Panc1 (cell line): ENCODE measurements at regions not wholly inside any gene's neighbourhood (a gene's known extent, or its start where the extent isn't known, plus 50 kb on each side); places are given as distances from the start of the nearest gene placed in this dataset.

ENCODE experiments used
- ATAC-seq: fragments of 200-7000 bp; cut with Tn5 transposase; 2 replicates; pipeline ENCODE4 v1.9.1; 2020; ENCODE audit warnings: mild to moderate bottlenecking, moderate library complexity
- BruUV-seq: library from RNA; stranded (reverse); fragments of 400-500 nt; replicated peaks from 2 replicates; lab custom pipeline; 2021; lab: Mats Ljungman, UMichigan
- CTCF ChIA-PET: fragments of 300-600 bp; sonication (Branson Sonifier 250); formaldehyde crosslinking; loops from one replicate; lab custom pipeline; 2022; ENCODE audit warnings: antibody characterized with exemption; lab: Charles Lee
- POLR2A ChIA-PET: fragments of 300-600 bp; sonication (Branson Sonifier 250); formaldehyde crosslinking; loops from one replicate; lab custom pipeline; 2022; ENCODE audit warnings: antibody characterized with exemption; lab: Charles Lee
- DNase-seq: peaks from one replicate; pipeline ENCODE4 v3.0.0-alpha.2; 2010; ENCODE audit warnings: low read depth, low spot score
- H3K27ac ChIP-seq: 2 replicates; pipeline ENCODE4 v1.5.1; 2011; ENCODE audit warnings: mild to moderate bottlenecking, low read length, inconsistent platforms
- H3K27me3 ChIP-seq: fragments of 200-500 bp; sonication (Bioruptor generic); 2 replicates; pipeline ENCODE4 v1.6.0; 2014; ENCODE audit warnings: low read length, inconsistent platforms; ENCODE audit not compliant: control insufficient read depth, insufficient read depth
- H3K36me3 ChIP-seq: fragments of 200-500 bp; sonication (Bioruptor generic); 2 replicates; pipeline ENCODE4 v1.5.1; 2014; ENCODE audit warnings: inconsistent platforms, mild to moderate bottlenecking, low read length, moderate library complexity; ENCODE audit not compliant: control insufficient read depth, insufficient read depth
- H3K4me1 ChIP-seq: 2 replicates; pipeline ENCODE4 v1.5.1; 2011; ENCODE audit warnings: inconsistent platforms, mild to moderate bottlenecking, low read length, moderate library complexity; ENCODE audit not compliant: control insufficient read depth, insufficient read depth
- H3K4me3 ChIP-seq, 2 experiments: 2 replicates each; pipeline ENCODE4 v1.5.1; 2011 to 2012; ENCODE audit warnings: low read depth in 2 of 2, low read length in 2 of 2, mild to moderate bottlenecking in 2 of 2, inconsistent platforms in 1 of 2, moderate library complexity in 1 of 2
- H3K9me3 ChIP-seq: fragments of 200-500 bp; sonication (Bioruptor generic); 2 replicates; pipeline ENCODE4 v1.5.1; 2014; ENCODE audit warnings: low read depth, mild to moderate bottlenecking, inconsistent platforms, low read length, moderate library complexity; ENCODE audit not compliant: control insufficient read depth, insufficient read depth
- CTCF ChIP-seq: fragments of 450-650 bp; IDR thresholded peaks from 2 replicates; pipeline ENCODE4 v1.5.1; 2017; ENCODE audit warnings: mild to moderate bottlenecking
- POLR2AphosphoS5 ChIP-seq: IDR thresholded peaks from 2 replicates; pipeline ENCODE4 v1.6.1; 2012; ENCODE audit warnings: mild to moderate bottlenecking, low read depth, low read length, moderate library complexity
- REST ChIP-seq, 2 experiments: IDR thresholded peaks; 2 replicates each; pipeline ENCODE4 v1.6.1; 2011 to 2012; ENCODE audit warnings: low read depth in 2 of 2, control low read depth in 1 of 2, low read length in 1 of 2, mild to moderate bottlenecking in 1 of 2, moderate library complexity in 1 of 2; ENCODE audit not compliant: insufficient read depth in 1 of 2
- SIN3A ChIP-seq: IDR thresholded peaks from 2 replicates; pipeline ENCODE4 v1.6.1; 2012; ENCODE audit warnings: low read depth, mild to moderate bottlenecking, low read length, moderate library complexity, borderline replicate concordance; ENCODE audit not compliant: insufficient read depth
- TCF7L2 ChIP-seq: IDR thresholded peaks from 2 replicates; pipeline ENCODE4 v1.6.1; 2011; ENCODE audit warnings: mild to moderate bottlenecking, low read depth, low read length, inconsistent platforms
- in situ Hi-C: cut with HindIII; loops from 2 replicates; pipeline ENCODE4 v1.10.0; 2016; ENCODE audit warnings: low sequenced_read_pairs, low pct_unique_long_range_greater_than_20kb
- intact Hi-C: fragments of 100-400 bp; cut with micrococcal nuclease; formaldehyde crosslinking; loops from one replicate; pipeline ENCODE4 v1.10.0; 2022; ENCODE audit not compliant: unreplicated experiment

GRCh38 chr2:239581352-239581901 lies 180.6 kb upstream of the HDAC4 start:
- no peak for ATAC-seq
- no peak overlapping the region for H3K4me3 ChIP-seq
- POLR2A ChIA-PET: interaction anchor here (0.7 kb wide), 1 partner anchor 121 kb away, joined by 3 read pairs; no protein-coding TSS in a partner anchor
- H3K27me3 ChIP-seq: no peaks in the 10 kb centered on the region
- in situ Hi-C loops (no loop called here), intact Hi-C loops (no loop called here)
- H3K27ac ChIP-seq: no peak overlapping the region
- no peaks in the 10 kb centered on the region for H3K4me1 ChIP-seq
- no peaks in the 10 kb centered on the region for H3K36me3 ChIP-seq
- no TSS peak for BruUV-seq
- DNase-seq: no peak
- CTCF ChIA-PET: no interaction called here
- no peaks in the 10 kb centered on the region for H3K9me3 ChIP-seq
- TF ChIP-seq SIN3A (no peak), POLR2AphosphoS5 (no peak), TCF7L2 (no peak), REST (IDR thresholded peaks at IDR 0.05; ENCODE audit: insufficient read depth in 1 of 2, low read depth in 2 of 2, low read length in 1 of 2) (no peak), CTCF (no peak)

GRCh38 chr2:239580199-239580527 lies 179.3 kb upstream of the HDAC4 start:
- no peaks in the 10 kb centered on the region for H3K9me3 ChIP-seq
- TF ChIP-seq REST (IDR thresholded peaks at IDR 0.05; ENCODE audit: insufficient read depth in 1 of 2, low read depth in 2 of 2, low read length in 1 of 2) (no peak), TCF7L2 (no peak), SIN3A (no peak), CTCF (no peak), POLR2AphosphoS5 (no peak)
- DNase-seq (no peak), ATAC-seq (no peak)
- POLR2A ChIA-PET: no interaction called here
- no peaks in the 10 kb centered on the region for H3K27me3 ChIP-seq
- no peaks in the 10 kb centered on the region for H3K4me1 ChIP-seq
- no peak overlapping the region for H3K27ac ChIP-seq
- intact Hi-C loops: no loop called here
- no peaks in the 10 kb centered on the region for H3K36me3 ChIP-seq
- CTCF ChIA-PET: no interaction called here
- no TSS peak for BruUV-seq
- in situ Hi-C loops: no loop called here
- no peak overlapping the region for H3K4me3 ChIP-seq
